D721Med (cell line): ENCODE measurements at regions not wholly inside any gene's neighbourhood (a gene's known extent, or its start where the extent isn't known, plus 50 kb on each side); places are given as distances from the start of the nearest gene placed in this dataset.

Source experiments
- DNase-seq: peaks from one replicate; pipeline ENCODE4 v3.0.0; 2011; ENCODE audit warnings: low spot score; ENCODE audit not compliant: insufficient read length
- FAIRE-seq: peaks from 2 replicates; lab custom pipeline; 2011; peaks lifted over from hg19 to GRCh38; lab: Jason Lieb, UNC
- TF ChIP-seq, protein P1 (sequence below): IDR thresholded peaks from 2 replicates; pipeline ENCODE4 v1.5.1; 2012; ENCODE audit warnings: mild to moderate bottlenecking, control low read depth; ENCODE audit not compliant: insufficient read depth; ENCODE audit errors: missing control alignments

DNA sequence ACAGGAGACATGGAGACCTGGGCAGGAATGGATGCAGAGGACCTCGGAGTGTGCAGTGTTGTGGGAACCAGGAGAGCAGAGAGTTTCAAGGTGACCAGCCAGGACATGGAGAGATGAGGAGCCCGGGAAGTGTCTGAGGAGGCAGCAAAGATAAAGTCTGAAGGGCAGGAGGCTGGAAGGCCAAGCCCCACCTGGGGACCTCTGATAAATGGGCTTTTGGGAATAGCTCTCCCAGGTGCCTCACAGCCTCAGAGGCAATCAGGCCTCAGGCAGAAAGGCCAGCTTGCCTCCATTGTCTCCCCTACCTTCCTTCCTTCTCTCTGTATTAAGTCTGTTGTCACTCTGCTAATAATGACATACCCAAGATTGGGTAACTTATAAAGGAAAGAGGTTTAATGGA lies 97.5 kb upstream of the TPM1 start:
- no peak for FAIRE-seq
- TF ChIP-seq, protein P1, sequence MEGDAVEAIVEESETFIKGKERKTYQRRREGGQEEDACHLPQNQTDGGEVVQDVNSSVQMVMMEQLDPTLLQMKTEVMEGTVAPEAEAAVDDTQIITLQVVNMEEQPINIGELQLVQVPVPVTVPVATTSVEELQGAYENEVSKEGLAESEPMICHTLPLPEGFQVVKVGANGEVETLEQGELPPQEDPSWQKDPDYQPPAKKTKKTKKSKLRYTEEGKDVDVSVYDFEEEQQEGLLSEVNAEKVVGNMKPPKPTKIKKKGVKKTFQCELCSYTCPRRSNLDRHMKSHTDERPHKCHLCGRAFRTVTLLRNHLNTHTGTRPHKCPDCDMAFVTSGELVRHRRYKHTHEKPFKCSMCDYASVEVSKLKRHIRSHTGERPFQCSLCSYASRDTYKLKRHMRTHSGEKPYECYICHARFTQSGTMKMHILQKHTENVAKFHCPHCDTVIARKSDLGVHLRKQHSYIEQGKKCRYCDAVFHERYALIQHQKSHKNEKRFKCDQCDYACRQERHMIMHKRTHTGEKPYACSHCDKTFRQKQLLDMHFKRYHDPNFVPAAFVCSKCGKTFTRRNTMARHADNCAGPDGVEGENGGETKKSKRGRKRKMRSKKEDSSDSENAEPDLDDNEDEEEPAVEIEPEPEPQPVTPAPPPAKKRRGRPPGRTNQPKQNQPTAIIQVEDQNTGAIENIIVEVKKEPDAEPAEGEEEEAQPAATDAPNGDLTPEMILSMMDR = no peak
- DNase-seq = no peak

DNA sequence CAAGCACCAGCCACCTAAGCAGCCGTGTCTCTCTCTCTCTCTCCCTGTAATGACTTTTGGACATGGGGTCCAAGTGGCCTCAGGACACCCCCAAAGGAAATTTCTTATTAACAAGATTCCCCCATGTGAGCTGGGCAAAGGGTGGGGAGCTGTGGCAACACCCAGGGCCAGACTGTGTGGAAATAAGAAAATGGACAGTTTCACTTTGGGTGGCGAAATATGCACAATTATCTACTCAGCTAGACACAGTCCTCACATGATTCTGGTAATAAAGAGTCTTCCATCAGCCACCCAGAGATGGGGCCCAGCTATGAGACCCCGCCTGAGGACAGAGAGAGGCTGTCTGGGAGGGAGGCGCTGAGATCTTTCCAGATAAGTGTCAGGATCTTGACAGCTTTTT lies 96.8 kb upstream of the TPM1 start:
- TF ChIP-seq, protein P1 = no peak
- FAIRE-seq = no peak
- no peak for DNase-seq

DNA sequence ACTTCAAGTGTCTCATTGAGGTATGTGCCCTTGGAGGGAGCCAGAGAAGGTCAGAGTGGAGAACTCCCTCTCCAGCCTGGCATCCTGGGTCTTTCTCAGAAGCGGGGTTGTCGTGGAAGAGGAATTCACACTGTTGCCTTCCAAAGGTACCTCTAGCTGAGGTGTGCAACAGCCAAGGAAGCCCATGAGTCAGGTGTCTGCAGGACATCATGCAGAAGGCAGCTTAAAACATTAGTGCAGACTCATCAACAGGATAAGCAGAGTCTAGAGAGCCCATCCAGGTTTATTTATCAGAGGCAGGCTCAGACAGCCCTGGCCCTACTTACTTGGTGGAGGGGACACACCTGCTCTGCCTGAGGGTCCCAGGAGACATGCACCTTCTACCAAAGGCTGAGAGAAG lies 95.6 kb upstream of the TPM1 start:
- TF ChIP-seq, protein P1 = no peak
- FAIRE-seq = no peak
- no peak for DNase-seq

DNA sequence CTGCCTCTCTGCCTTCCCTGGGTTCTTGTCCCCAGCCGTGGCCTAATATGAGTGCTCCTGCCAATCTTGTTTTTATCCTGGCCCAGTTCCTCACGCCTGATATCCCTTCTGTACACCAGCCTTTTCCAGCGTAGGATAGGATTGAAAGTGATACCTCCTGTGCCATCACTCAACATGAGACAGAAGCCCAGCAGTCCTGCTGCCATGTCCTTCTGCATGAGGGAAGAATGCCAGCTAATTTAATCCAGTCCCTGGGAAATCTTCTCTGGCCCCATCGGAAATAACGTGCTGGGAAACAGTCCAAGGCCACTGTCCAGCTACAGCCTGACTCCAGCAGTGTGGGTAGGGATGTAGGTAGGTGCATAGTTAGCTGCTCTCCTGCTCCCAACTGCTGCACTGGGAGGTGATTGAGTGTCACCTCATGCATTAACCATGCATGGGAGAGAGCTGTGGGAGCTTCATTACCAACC lies 92.0 kb upstream of the TPM1 start:
- FAIRE-seq (no peak), DNase-seq (no peak)
- TF ChIP-seq, protein P1 = no peak

DNA sequence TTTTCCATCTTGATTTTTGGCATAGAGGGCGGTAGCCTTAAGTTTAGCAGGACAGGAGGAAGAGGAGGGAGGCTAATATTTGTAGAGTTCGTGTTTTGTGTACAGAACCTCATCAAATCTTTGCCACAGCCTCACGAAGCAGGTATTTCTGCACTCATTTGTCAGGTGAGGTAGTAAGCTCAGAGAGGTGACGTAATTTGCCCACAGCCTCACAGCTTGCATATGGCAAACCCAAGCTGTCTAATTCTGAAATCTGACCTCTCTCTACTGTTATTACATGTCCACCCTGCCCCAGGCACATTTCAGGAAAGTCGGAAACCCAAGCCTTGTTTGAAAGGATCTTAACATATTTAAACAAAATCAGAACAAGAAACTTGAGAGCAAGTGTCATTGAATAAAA lies 91.1 kb upstream of the TPM1 start:
- no peak for DNase-seq
- FAIRE-seq = no peak
- TF ChIP-seq, protein P1 = no peak

DNA sequence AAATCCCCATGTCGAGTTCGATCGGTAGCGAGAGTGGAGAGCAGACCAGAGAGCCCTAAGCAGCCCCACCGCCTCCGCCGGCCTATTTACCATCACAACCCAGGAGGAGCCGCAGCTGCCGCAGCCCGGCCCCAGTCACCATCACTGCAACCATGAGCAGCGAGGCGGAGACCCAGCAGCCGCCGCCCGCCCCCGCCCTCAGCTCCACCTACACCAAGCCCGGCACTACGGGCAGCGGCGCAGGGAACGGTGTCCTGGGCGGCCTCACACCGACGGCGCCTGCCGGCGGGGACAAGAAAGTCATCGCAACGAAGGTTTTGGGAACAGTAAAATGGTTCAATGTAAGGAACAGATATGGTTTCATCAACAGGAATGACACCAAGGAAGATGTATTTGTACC lies 89.5 kb upstream of the TPM1 start:
- TF ChIP-seq, protein P1 = no peak
- DNase-seq (no peak), FAIRE-seq (no peak)

DNA sequence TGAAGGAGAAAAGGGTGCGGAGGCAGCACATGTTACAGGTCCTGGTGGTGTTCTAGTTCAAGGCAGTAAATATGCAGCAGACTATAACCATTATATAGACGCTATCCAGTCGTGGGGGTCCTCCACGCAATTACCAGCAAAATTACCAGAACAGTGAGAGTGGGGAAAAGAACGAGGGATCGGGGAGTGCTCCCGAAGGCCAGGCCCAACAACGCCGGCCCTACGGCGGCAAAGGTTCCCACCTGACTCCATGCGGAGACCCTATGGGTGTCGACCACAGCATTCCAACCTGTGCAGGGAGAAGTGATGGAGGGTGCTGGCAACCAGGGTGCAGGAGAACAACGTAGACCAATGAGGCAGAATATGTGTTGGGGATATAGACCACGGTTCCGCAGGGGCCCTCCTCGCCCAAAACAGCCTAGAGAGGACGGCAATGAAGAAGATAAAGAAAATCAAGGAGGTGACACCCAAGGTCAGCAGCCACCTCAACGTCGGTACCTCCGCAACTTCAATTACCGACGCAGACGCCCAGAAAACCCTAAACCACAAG lies 89.0 kb upstream of the TPM1 start:
- DNase-seq (no peak), FAIRE-seq (no peak)
- TF ChIP-seq, protein P1 = no peak
